Thymus (tissue), 11 donors: ENCODE measurements at regions not wholly inside any gene's neighbourhood (a gene's known extent, or its start where the extent isn't known, plus 50 kb on each side); places are given as distances from the start of the nearest gene placed in this dataset.

Source experiments
- DNase-seq, 9 donors: peaks; one replicate each; pipeline ENCODE4 v3.0.0-alpha.2; 2013; ENCODE audit warnings: low spot score in 9 of 9, low read depth in 6 of 9, missing footprints in 1 of 9
- H3K27ac ChIP-seq, 2 donors: one replicate each; pipeline ENCODE4 v1.5.1; 2013; ENCODE audit warnings: control low read depth in 1 of 2, low read depth in 1 of 2, low read length in 1 of 2, mild to moderate bottlenecking in 1 of 2, moderate library complexity in 1 of 2
- H3K27me3 ChIP-seq, 2 donors: one replicate each; pipeline ENCODE4 v1.5.1; 2013; ENCODE audit warnings: low read length in 1 of 2; ENCODE audit not compliant: control insufficient read depth in 2 of 2, insufficient read depth in 1 of 2
- H3K36me3 ChIP-seq, 2 donors: one replicate each; pipeline ENCODE4 v1.5.1; 2013; ENCODE audit warnings: low read length in 1 of 2, mild to moderate bottlenecking in 1 of 2, moderate library complexity in 1 of 2; ENCODE audit not compliant: control insufficient read depth in 2 of 2, insufficient read depth in 2 of 2
- H3K4me1 ChIP-seq, 2 donors: one replicate each; pipeline ENCODE4 v1.5.1; 2013; ENCODE audit warnings: low read length in 2 of 2; ENCODE audit not compliant: control insufficient read depth in 2 of 2, insufficient read depth in 2 of 2
- H3K4me3 ChIP-seq, 2 donors: one replicate each; pipeline ENCODE4 v1.5.1; 2013; ENCODE audit warnings: low read length in 2 of 2, control low read depth in 1 of 2, mild to moderate bottlenecking in 1 of 2
- H3K9me3 ChIP-seq, 2 donors: one replicate each; pipeline ENCODE4 v1.5.1; 2013; ENCODE audit warnings: low read length in 1 of 2, mild to moderate bottlenecking in 1 of 2; ENCODE audit not compliant: control insufficient read depth in 2 of 2, insufficient read depth in 1 of 2
- WGBS: extraction: QIAGEN DNeasy Blood & Tissue Kit; methylation state at CpG from one replicate; pipeline ENCODE4 v1.1.7; 2013; 5-methylcytosine and 5-hydroxymethylcytosine counted together
- donor health status: healthy.

GRCh38 chr1:191668525-191668924, 489.7 kb upstream of the RGS18 start:
- Histone ChIP-seq H3K4me3 (no peak overlapping the region), H3K4me1 (no peaks in the 10 kb centered on the region), H3K36me3 (no peaks in the 10 kb centered on the region), H3K27me3 (no peaks in the 10 kb centered on the region), H3K9me3 (no peaks in the 10 kb centered on the region), H3K27ac (no peak overlapping the region)
- no peak for DNase-seq
- WGBS, result 93% methylated on average over 5 of the region's 5 CpGs

- H3K9me3 ChIP-seq, result no peaks in the 10 kb centered on the region
- no peak overlapping the region for H3K27ac ChIP-seq
- H3K36me3 ChIP-seq, result no peaks in the 10 kb centered on the region
- H3K4me3 ChIP-seq, result no peak overlapping the region
- no peak for DNase-seq
- H3K4me1 ChIP-seq, result no peaks in the 10 kb centered on the region
- no peaks in the 10 kb centered on the region for H3K27me3 ChIP-seq
- 94% methylated on average over 2 of the region's 2 CpGs for whole genome bisulfite sequencing
These were observed 488.6 kb upstream of the RGS18 start for GRCh38 chr1:191669629-191670028.

DNA sequence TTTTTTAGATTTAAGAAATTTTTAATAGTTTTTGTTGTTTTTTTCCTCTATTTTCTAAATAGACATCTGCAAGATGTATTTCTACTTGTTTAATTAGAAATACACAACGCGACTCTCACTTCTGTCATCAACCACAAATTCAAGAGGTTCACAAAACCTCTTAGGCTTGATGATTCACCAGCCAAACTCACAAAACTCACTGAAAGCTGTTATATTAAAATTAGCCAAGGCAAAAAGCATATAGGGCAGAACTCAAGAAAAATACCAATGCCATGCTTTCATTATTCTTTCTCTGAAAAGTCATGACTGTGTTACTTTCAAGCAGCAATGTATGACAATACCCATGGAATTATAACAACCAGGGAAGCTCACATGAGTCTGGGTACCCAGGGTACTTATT, 487.0 kb upstream of the RGS18 start:
- no peaks in the 10 kb centered on the region for H3K27me3 ChIP-seq
- H3K36me3 ChIP-seq, result no peaks in the 10 kb centered on the region
- no peak overlapping the region for H3K4me3 ChIP-seq
- no peak overlapping the region for H3K27ac ChIP-seq
- H3K9me3 ChIP-seq, result no peaks in the 10 kb centered on the region
- H3K4me1 ChIP-seq, result no peaks in the 10 kb centered on the region
- no peak for DNase-seq
- WGBS, result 95% methylated on average over 2 of the region's 2 CpGs

- H3K27me3 ChIP-seq, result no peaks in the 10 kb centered on the region
- H3K4me1 ChIP-seq, result no peaks in the 10 kb centered on the region
- WGBS, result 78% methylated on average over 1 of the region's 1 CpG
- no peak overlapping the region for H3K4me3 ChIP-seq
- H3K9me3 ChIP-seq, result no peaks in the 10 kb centered on the region
- H3K27ac ChIP-seq, result no peak overlapping the region
- DNase-seq, result no peak
- no peaks in the 10 kb centered on the region for H3K36me3 ChIP-seq
These were observed 483.6 kb upstream of the RGS18 start for GRCh38 chr1:191674626-191675179.

DNA sequence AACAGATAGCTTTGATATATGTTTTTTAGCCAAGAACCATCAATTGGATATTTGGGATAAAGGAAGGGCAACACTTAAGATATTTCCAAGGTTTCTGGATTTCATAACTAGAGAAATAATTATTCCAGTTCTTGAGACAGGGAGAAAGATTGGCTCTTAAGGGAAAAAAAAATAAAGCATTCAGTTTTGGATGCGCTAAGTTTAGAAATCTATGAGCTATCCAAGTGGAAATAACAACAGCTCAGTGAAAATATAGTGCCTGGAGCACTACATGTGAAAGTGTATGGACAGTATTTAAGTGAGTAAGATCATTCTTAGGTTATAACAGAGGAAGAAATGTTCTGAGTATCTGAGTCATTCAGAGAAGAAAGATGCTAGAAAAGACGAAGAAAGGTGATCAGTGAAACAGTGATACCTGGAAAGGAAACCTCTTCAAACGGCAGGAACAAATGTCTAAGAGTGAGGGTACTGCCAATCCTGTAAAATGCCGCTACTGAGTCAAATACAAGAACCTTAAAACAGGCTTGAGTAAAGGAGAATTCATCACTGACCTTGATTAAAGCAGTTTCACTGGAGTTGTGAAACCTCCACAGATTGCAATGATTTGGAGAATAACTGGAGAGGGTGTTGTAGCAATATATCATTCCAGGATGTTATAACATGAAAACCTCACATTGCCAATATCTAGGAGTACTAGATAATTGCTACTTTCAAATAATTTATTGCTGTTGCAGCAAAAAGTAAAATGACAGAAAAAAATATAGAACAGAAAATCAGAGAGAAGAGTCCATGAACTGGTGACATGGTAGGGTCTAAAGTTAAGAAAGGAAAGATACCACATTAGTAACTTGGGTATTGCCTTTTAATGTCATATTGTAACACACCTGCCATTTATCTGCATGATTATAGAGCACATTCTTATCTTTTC, 482.1 kb upstream of the RGS18 start:
- no peak for DNase-seq

DNA sequence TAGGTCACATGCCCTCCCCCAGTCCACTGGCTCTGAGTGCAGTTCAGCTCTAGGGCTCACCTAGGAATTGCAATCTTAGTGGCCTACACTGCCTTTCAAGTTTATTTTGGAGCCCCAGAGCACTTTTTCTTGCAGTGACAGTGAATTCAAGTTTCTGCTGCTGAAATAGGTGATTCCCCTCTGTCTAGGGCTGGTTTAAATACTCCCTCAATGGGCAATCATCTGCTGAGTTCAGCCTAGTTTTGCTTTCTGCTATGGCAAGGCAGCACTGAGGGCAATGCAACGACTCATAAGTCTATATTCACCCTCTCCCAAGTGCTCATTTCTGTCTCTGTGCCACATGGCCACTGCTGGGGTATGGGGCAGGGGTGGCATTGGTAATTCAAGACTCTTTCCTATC, 472.6 kb upstream of the RGS18 start:
- no peak overlapping the region for H3K4me3 ChIP-seq
- H3K27me3 ChIP-seq, result no peaks in the 10 kb centered on the region
- no peaks in the 10 kb centered on the region for H3K4me1 ChIP-seq
- no peaks in the 10 kb centered on the region for H3K9me3 ChIP-seq
- DNase-seq, result no peak
- H3K36me3 ChIP-seq, result no peaks in the 10 kb centered on the region
- WGBS, result 78% methylated on average over 1 of the region's 1 CpG
- H3K27ac ChIP-seq, result no peak overlapping the region

More for the DNA sequence above, 482.1 kb upstream of the RGS18 start:
- no peaks in the 10 kb centered on the region for H3K9me3 ChIP-seq
- H3K27me3 ChIP-seq, result no peaks in the 10 kb centered on the region
- 91% methylated on average over 4 of the region's 4 CpGs for WGBS
- H3K27ac ChIP-seq, result no peak overlapping the region
- H3K4me3 ChIP-seq, result no peak overlapping the region
- H3K4me1 ChIP-seq, result no peaks in the 10 kb centered on the region
- no peaks in the 10 kb centered on the region for H3K36me3 ChIP-seq

DNA sequence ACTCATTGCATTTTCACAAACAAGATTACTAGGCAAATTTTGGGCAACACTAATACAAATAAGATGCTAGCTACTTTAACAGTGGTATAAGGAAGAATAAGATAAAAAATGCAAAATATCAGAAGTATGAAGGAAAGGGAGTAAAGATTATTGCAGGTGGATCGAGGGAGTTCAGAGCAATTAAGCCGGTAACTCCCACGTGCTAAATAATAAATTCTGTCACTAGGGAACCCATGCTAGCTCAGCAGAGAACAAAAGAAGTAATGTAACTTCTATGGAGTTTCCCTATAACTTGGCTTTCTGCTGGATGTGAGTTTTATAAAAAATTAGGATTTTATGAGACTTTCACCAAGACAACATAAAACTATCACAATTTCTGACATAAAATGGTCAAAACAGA, 470.5 kb upstream of the RGS18 start:
- Histone ChIP-seq H3K9me3 (no peaks in the 10 kb centered on the region), H3K27me3 (no peaks in the 10 kb centered on the region), H3K36me3 (no peaks in the 10 kb centered on the region), H3K27ac (no peak overlapping the region), H3K4me1 (no peaks in the 10 kb centered on the region), H3K4me3 (no peak overlapping the region)
- 63% methylated on average over 3 of the region's 3 CpGs for WGBS
- no peak for DNase-seq

- no peaks in the 10 kb centered on the region for H3K9me3 ChIP-seq
- no peak overlapping the region for H3K4me3 ChIP-seq
- no peak for DNase-seq
- H3K4me1 ChIP-seq, result no peaks in the 10 kb centered on the region
- H3K27ac ChIP-seq, result no peak overlapping the region
- H3K36me3 ChIP-seq, result no peaks in the 10 kb centered on the region
- no peaks in the 10 kb centered on the region for H3K27me3 ChIP-seq
These were observed 467.3 kb upstream of the RGS18 start for GRCh38 chr1:191690931-191691330.

DNA sequence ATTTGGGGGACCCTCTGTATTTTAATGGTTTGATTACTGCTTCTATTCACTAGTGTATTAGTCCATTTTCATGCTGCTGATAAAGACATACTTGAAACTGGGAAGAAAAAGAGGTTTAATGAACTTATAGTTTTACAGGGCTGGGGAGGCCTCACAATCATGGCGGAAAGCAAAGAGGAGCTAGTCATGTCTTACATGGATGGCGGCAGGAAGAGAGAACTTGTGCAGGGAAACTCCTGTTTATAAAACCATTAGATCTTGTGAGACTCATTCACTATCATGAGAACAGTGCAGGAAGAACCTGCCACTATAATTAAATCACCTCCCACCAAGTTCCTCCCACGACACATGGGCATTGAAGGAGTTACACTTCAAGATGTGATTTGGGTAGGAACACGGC, 464.5 kb upstream of the RGS18 start:
- Histone ChIP-seq H3K4me1 (peaks cover 0 to 2% of the 10 kb centered on the region in 2 donors), H3K36me3 (no peaks in the 10 kb centered on the region), H3K4me3 (no peak overlapping the region), H3K9me3 (no peaks in the 10 kb centered on the region), H3K27ac (no peak overlapping the region), H3K27me3 (no peaks in the 10 kb centered on the region)
- DNase-seq, result no peak
- 93% methylated on average over 4 of the region's 4 CpGs for WGBS
